ENCODE measurements at regions not wholly inside any gene's neighbourhood (a gene's known extent, or its start where the extent isn't known, plus 50 kb on each side); places are given as distances from the start of the nearest gene placed in this dataset.

DNA sequence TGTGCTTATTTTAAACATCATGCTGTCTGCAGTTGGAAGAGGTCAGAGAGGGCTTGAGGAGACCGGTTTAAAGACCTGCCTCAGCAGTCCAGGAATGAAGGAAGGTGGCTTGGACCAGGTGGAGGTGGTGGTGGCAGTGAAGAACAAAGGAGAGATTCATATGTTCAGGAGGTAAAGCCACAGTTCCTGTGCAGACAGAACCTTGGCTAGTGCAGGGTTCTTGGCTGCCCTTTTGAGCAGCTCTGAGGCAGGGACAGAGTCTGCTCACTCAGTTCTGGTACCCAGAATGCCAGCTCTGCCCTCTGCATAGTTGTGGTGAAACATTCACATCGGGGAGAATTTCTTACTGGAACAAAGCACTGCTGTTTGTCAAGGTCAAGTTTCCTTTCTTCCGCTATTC, 669.7 kb upstream of the HS6ST1 start:
- CTCF ChIA-PET: no interaction called here
- H3K4me3 Mint-ChIP-seq: no peak overlapping the region

DNA sequence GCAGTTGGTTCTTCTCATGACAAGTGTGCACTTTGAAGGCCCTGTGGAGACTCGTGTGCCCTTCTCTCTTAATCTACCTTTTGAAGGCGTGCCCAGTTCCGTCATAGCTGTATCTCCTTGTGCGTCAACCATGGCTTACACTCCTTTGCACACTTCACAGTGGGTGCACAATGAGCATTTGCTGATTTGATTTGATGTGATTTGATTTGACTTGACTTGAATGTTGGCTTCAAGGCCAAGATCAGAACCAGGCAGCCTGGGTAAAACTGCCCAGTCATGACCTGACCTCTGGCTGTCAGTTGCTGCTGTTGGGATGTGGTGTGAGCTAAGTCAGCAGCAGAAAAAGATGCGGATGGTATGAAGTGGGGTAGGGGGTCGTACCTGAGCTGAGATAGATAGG, 670.3 kb upstream of the HS6ST1 start:
- no peak overlapping the region for H3K27ac Mint-ChIP-seq
- ChIA-PET CTCF (no interaction called here), POLR2A (no interaction called here)
- H3K27me3 Mint-ChIP-seq: peaks cover 0 to 15% (median 0%) of the 10 kb centered on the region in 5 donors
- no peak for DNase-seq
- Histone ChIP-seq H3K27ac (ENCODE audit: low read depth, low read length) (no peak overlapping the region), H3K9me3 (ENCODE audit: control insufficient read depth in 2 of 3, low read length in 3 of 3) (no peaks in the 10 kb centered on the region), H3K27me3 (ENCODE audit: control insufficient read depth in 2 of 2, insufficient read depth in 2 of 2, low read length in 2 of 2) (no peaks in the 10 kb centered on the region), H3K36me3 (ENCODE audit: control insufficient read depth in 2 of 3, insufficient read depth in 3 of 3, low read length in 3 of 3) (no peaks in the 10 kb centered on the region), H3K4me1 (ENCODE audit: control insufficient read depth in 2 of 2, insufficient read depth in 2 of 2, low read length in 2 of 2) (no peaks in the 10 kb centered on the region), H3K4me3 (ENCODE audit: low read length) (no peak overlapping the region)
- H3K4me1 Mint-ChIP-seq: no peaks in the 10 kb centered on the region
- H3K9me3 Mint-ChIP-seq: no peaks in the 10 kb centered on the region
- ATAC-seq: no peak
- no peak overlapping the region for H3K4me3 Mint-ChIP-seq
- intact Hi-C loops (cut with micrococcal nuclease): no loop called here
- H3K36me3 Mint-ChIP-seq: no peaks in the 10 kb centered on the region

More for the DNA sequence above, 669.7 kb upstream of the HS6ST1 start:
- Histone ChIP-seq H3K36me3 (ENCODE audit: control insufficient read depth in 2 of 3, insufficient read depth in 3 of 3, low read length in 3 of 3) (no peaks in the 10 kb centered on the region), H3K4me3 (ENCODE audit: low read length) (no peak overlapping the region), H3K9me3 (ENCODE audit: control insufficient read depth in 2 of 3, low read length in 3 of 3) (no peaks in the 10 kb centered on the region), H3K4me1 (ENCODE audit: control insufficient read depth in 2 of 2, insufficient read depth in 2 of 2, low read length in 2 of 2) (no peaks in the 10 kb centered on the region), H3K27me3 (ENCODE audit: control insufficient read depth in 2 of 2, insufficient read depth in 2 of 2, low read length in 2 of 2) (no peaks in the 10 kb centered on the region), H3K27ac (ENCODE audit: low read depth, low read length) (no peak overlapping the region)
- ATAC-seq (no peak), DNase-seq (no peak)
- Mint-ChIP-seq H3K4me1 (no peaks in the 10 kb centered on the region), H3K27me3 (peaks cover 0 to 15% (median 0%) of the 10 kb centered on the region in 5 donors), H3K9me3 (no peaks in the 10 kb centered on the region), H3K27ac (no peak overlapping the region), H3K36me3 (no peaks in the 10 kb centered on the region)
- intact Hi-C loops (cut with micrococcal nuclease): no loop called here
- POLR2A ChIA-PET: no interaction called here

DNA sequence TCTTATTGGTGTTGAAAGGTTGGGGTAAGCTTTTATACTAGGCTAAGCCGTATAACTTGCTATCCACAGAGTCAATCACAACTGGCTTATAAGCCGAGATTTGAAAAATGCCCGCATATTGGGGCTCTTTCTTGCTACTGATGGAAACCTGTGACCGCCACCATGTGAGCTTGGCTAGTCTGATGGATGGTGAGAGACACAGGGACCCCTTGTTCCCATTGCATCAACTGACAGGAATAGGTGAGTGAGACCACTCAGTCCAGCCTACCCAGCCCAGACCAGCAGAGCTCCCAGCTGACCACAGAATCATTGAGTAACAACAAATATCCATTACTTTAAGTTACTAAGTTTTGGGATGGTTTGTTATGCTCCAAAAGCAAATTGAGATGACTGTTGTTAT, 676.4 kb upstream of the HS6ST1 start:
- ATAC-seq: no peak
- H3K9me3 Mint-ChIP-seq: peaks cover 0 to 8% (median 0%) of the 10 kb centered on the region in 11 donors
- CTCF ChIA-PET: no interaction called here

GRCh38 chr2:128996078-128996477, 677.4 kb upstream of the HS6ST1 start:
- Histone ChIP-seq H3K36me3 (ENCODE audit: control insufficient read depth in 2 of 3, insufficient read depth in 3 of 3, low read length in 3 of 3) (no peaks in the 10 kb centered on the region), H3K9me3 (ENCODE audit: control insufficient read depth in 2 of 3, low read length in 3 of 3) (no peaks in the 10 kb centered on the region), H3K4me3 (ENCODE audit: low read length) (no peak overlapping the region), H3K4me1 (ENCODE audit: control insufficient read depth in 2 of 2, insufficient read depth in 2 of 2, low read length in 2 of 2) (no peaks in the 10 kb centered on the region), H3K27me3 (ENCODE audit: control insufficient read depth in 2 of 2, insufficient read depth in 2 of 2, low read length in 2 of 2) (no peaks in the 10 kb centered on the region), H3K27ac (ENCODE audit: low read depth, low read length) (no peak overlapping the region)
- CTCF ChIA-PET: no interaction called here
- ATAC-seq (no peak), DNase-seq (no peak)
- no peaks in the 10 kb centered on the region for H3K36me3 Mint-ChIP-seq
- intact Hi-C loops (cut with micrococcal nuclease): no loop called here
- no peak overlapping the region for H3K27ac Mint-ChIP-seq
- H3K9me3 Mint-ChIP-seq: peaks cover 0 to 8% (median 0%) of the 10 kb centered on the region in 11 donors
- no peak overlapping the region for H3K4me3 Mint-ChIP-seq
- POLR2A ChIA-PET: no interaction called here
- H3K27me3 Mint-ChIP-seq: peaks cover 0 to 5% (median 0%) of the 10 kb centered on the region in 5 donors
- H3K4me1 Mint-ChIP-seq: no peaks in the 10 kb centered on the region

More for the DNA sequence above, 676.4 kb upstream of the HS6ST1 start:
- no peaks in the 10 kb centered on the region for H3K36me3 ChIP-seq (ENCODE audit: control insufficient read depth in 2 of 3, insufficient read depth in 3 of 3, low read length in 3 of 3)
- no peaks in the 10 kb centered on the region for H3K4me1 Mint-ChIP-seq
- H3K36me3 Mint-ChIP-seq: no peaks in the 10 kb centered on the region
- no peak overlapping the region for H3K27ac Mint-ChIP-seq
- no peak overlapping the region for H3K4me3 ChIP-seq (ENCODE audit: low read length)
- no peaks in the 10 kb centered on the region for H3K4me1 ChIP-seq (ENCODE audit: control insufficient read depth in 2 of 2, insufficient read depth in 2 of 2, low read length in 2 of 2)
- no peaks in the 10 kb centered on the region for H3K27me3 ChIP-seq (ENCODE audit: control insufficient read depth in 2 of 2, insufficient read depth in 2 of 2, low read length in 2 of 2)
- no peak for DNase-seq
- no peaks in the 10 kb centered on the region for H3K9me3 ChIP-seq (ENCODE audit: control insufficient read depth in 2 of 3, low read length in 3 of 3)
- POLR2A ChIA-PET: no interaction called here
- no peak overlapping the region for H3K4me3 Mint-ChIP-seq
- no peak overlapping the region for H3K27ac ChIP-seq (ENCODE audit: low read depth, low read length)
- intact Hi-C loops (cut with micrococcal nuclease): no loop called here
- H3K27me3 Mint-ChIP-seq: peaks cover 0 to 11% (median 0%) of the 10 kb centered on the region in 5 donors

DNA sequence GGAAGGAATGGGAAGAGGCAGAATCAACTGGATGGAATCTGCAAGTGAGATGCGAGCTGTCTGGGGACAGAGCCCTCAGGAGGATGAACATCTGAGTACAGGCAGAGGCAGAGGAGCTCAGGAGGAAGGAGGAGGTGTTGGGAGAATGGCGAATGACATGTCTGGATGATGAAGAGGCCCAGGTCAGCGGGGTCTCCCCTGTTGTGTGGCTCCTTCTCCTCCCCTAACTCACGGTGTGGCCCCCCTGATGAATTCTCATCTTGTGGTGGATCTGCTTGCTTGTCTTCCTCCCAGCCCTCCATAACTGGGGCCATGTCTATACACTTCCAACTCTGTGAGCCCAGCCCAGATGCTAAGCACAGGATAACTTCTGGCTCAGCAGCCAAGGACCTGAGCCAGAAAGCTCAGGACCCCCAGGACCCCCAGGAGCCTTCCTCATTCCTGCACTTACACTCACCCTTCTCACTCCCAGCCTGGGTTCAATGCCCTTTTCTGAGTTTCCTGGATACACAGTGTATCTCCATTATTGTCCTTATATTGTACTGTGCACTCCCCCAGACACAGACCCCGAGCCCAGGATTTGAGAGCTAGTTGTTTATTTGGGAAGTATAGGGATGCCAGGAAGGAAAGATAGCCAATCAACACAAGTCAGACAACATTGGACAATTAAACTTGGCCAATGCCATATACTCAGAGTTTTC, 678.6 kb upstream of the HS6ST1 start:
- ChIA-PET CTCF (no interaction called here), POLR2A (no interaction called here)
- H3K27ac ChIP-seq (ENCODE audit: low read depth, low read length): no peak overlapping the region
- H3K27me3 ChIP-seq (ENCODE audit: control insufficient read depth in 2 of 2, insufficient read depth in 2 of 2, low read length in 2 of 2): no peaks in the 10 kb centered on the region
- H3K9me3 ChIP-seq (ENCODE audit: control insufficient read depth in 2 of 3, low read length in 3 of 3): no peaks in the 10 kb centered on the region
- Mint-ChIP-seq H3K4me1 (no peaks in the 10 kb centered on the region), H3K36me3 (no peaks in the 10 kb centered on the region), H3K9me3 (peaks cover 0 to 8% (median 0%) of the 10 kb centered on the region in 11 donors), H3K27me3 (peaks cover 0 to 5% (median 0%) of the 10 kb centered on the region in 5 donors), H3K27ac (no peak overlapping the region), H3K4me3 (no peak overlapping the region)
- no peaks in the 10 kb centered on the region for H3K4me1 ChIP-seq (ENCODE audit: control insufficient read depth in 2 of 2, insufficient read depth in 2 of 2, low read length in 2 of 2)
- no peak overlapping the region for H3K4me3 ChIP-seq (ENCODE audit: low read length)
- DNase-seq: no peak
- H3K36me3 ChIP-seq (ENCODE audit: control insufficient read depth in 2 of 3, insufficient read depth in 3 of 3, low read length in 3 of 3): no peaks in the 10 kb centered on the region
- intact Hi-C loops (cut with micrococcal nuclease): no loop called here
- no peak for ATAC-seq

DNA sequence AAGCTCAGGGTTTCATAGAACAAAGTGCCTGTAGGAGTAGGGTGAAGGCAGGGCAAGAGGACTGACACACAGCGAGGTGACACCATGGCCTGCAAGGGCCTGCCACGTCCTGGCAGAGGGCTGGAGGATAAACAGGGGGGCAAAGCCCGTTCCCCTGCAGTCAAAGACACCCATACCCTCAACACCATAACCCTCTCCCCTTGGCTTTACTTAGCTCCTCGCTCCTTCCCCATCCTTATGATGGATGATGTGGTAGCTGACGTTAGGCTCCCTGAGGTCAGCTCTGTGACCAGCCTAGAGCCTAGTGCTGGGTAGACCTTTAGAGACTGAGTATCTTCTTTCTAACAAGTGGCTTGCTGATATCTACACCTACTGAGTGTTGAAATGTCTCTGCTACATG, 683.3 kb upstream of the HS6ST1 start:
- Histone ChIP-seq H3K9me3 (ENCODE audit: control insufficient read depth in 2 of 3, low read length in 3 of 3) (no peaks in the 10 kb centered on the region), H3K4me1 (ENCODE audit: control insufficient read depth in 2 of 2, insufficient read depth in 2 of 2, low read length in 2 of 2) (no peaks in the 10 kb centered on the region), H3K36me3 (ENCODE audit: control insufficient read depth in 2 of 3, insufficient read depth in 3 of 3, low read length in 3 of 3) (no peaks in the 10 kb centered on the region), H3K27me3 (ENCODE audit: control insufficient read depth in 2 of 2, insufficient read depth in 2 of 2, low read length in 2 of 2) (no peaks in the 10 kb centered on the region), H3K27ac (ENCODE audit: low read depth, low read length) (no peak overlapping the region), H3K4me3 (ENCODE audit: low read length) (no peak overlapping the region)
- no peak for ATAC-seq
- DNase-seq: no peak
- H3K27ac Mint-ChIP-seq: no peak overlapping the region
- POLR2A ChIA-PET: no interaction called here
- H3K27me3 Mint-ChIP-seq: peaks cover 0 to 11% (median 0%) of the 10 kb centered on the region in 5 donors
- H3K36me3 Mint-ChIP-seq: no peaks in the 10 kb centered on the region
- H3K9me3 Mint-ChIP-seq: peaks cover 0 to 4% (median 0%) of the 10 kb centered on the region in 11 donors
- no peaks in the 10 kb centered on the region for H3K4me1 Mint-ChIP-seq
- CTCF ChIA-PET: no interaction called here
- no peak overlapping the region for H3K4me3 Mint-ChIP-seq
- intact Hi-C loops (cut with micrococcal nuclease): no loop called here

DNA sequence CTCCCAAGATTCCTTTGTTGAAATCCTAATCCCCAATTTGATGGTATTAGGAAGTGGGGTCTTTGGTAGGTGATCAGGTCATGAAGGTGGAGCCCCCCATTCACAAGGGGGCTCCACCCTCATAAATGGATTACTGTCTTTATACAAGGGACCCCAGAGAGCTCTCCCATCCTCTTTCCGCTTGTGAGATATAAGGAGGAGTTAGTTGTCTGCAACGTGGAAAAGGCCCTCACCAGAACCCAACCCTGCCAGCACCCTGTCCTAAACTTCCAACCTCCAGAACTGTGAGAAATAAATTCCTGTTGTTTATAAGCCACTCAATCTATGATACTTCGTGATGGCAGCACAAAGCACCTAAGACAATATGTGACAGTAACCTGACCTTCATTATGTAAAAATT, 684.1 kb upstream of the HS6ST1 start:
- Mint-ChIP-seq H3K36me3 (no peaks in the 10 kb centered on the region), H3K4me3 (no peak overlapping the region), H3K27ac (no peak overlapping the region), H3K4me1 (peaks cover 0 to under 1% (median 0%) of the 10 kb centered on the region in 7 donors), H3K9me3 (peaks cover 0 to 2% (median 0%) of the 10 kb centered on the region in 11 donors), H3K27me3 (peaks cover 0 to 11% (median 0%) of the 10 kb centered on the region in 5 donors)
- H3K4me1 ChIP-seq (ENCODE audit: control insufficient read depth in 2 of 2, insufficient read depth in 2 of 2, low read length in 2 of 2): no peaks in the 10 kb centered on the region
- ATAC-seq: no peak
- intact Hi-C loops (cut with micrococcal nuclease): no loop called here
- no peak overlapping the region for H3K27ac ChIP-seq (ENCODE audit: low read depth, low read length)
- no peak overlapping the region for H3K4me3 ChIP-seq (ENCODE audit: low read length)
- DNase-seq: no peak
- no peaks in the 10 kb centered on the region for H3K9me3 ChIP-seq (ENCODE audit: control insufficient read depth in 2 of 3, low read length in 3 of 3)
- H3K27me3 ChIP-seq (ENCODE audit: control insufficient read depth in 2 of 2, insufficient read depth in 2 of 2, low read length in 2 of 2): no peaks in the 10 kb centered on the region
- ChIA-PET CTCF (no interaction called here), POLR2A (no interaction called here)
- no peaks in the 10 kb centered on the region for H3K36me3 ChIP-seq (ENCODE audit: control insufficient read depth in 2 of 3, insufficient read depth in 3 of 3, low read length in 3 of 3)

Data from naive thymus-derived CD4-positive, alpha-beta T cell (primary cell).